ENCODE measurements at regions not wholly inside any gene's neighbourhood (a gene's known extent, or its start where the extent isn't known, plus 50 kb on each side); places are given as distances from the start of the nearest gene placed in this dataset.

DNA sequence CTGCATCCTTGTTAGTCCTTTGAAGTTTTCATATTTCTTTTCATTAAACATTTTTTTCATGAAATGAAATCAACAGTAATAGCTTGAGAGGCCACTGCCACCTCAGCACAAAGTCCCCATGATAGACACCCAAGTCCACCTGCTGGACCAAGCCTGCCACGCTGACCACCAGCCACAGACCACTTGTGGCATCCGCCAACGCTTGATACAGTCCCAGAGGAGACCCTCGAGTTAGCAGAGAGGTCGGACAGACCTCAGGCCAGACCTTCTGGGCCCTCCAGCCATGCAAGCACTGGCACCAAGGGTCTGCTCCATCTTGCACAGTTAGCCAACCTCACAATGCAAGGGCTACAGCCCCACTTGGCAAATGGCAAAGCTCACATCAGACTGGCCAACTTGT is 91.8 kb upstream of the RTL6 start:
- no peak for DNase-seq

DNA sequence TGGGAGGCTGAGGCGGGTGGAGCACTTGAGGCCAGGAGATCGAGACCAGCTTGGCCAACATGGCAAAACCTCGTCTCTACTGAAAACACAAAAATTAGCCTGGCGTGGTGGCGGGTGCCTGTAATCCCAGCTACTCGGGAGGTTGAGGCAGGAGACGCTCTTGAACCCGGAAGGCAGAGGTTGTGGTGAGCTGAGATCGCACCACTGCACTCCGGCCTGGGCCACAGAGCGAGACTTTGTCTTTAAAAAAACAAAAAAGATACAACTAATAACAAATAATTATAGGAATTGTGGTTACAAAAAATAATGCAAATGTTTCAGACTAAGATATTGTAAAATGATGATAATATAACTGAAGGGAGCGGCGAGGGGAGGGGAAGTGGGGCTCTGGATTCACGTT is 90.3 kb upstream of the RTL6 start:
- DNase-seq = no peak

DNA sequence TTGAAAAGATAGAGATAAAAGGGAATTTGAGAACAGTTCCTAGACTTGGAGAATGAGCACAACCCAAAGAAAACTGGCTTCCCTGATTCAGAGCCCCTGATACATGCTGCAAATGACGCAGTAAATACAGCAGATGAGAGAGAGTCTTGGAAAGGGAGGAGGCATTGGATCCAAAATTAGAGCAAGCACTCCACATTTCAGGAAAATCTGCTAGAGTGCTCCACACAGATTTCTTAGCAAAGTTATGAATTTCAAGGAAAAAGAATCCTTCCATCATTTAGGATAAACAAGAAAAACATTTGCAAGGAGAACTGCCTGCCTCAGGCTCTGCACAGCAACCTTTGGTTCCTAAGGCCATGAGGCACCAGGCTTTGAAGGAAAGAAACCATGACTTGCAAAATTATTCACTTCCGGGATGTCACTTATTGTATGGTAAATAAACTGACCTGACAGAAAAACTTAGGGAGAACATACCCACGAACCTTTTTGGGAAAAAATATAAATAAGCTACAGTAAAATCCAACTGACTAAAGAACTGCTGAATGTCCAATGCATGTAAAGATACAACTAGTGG is 89.8 kb upstream of the RTL6 start:
- DNase-seq = no peak

DNA sequence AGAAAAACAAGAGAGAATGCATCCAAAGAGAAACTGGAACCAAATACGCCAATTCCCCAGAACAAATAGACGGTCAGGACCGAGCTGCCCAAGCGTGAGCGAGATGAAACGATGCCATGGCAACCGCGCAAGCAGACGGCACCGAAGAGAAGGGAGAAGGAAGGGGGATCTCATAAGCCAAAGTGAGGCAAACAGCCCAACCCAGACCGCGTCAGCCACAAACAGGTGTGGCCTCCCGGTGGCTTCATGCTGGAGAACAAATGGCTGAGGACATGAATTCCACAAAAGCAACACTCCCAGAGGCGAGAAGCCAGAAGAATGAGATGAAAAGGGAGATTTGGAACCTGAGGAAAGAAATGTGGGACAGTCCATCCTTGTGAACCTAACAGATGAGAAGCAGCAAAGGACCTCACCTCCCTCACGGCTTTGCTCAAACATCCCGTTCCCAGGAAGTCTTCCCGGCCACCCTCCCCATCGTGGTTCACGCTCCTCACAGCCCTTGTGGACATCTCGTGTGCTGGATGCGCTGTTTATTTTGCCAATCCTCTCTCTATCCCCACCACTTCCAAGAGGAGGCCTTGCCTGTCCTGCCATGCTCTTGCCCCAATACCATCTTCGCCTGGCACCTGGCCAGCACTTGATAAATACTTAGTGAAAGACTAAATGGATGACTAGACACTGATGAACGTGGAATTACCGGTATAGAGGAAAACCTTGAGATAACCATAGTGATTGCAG is 89.1 kb upstream of the RTL6 start:
- DNase-seq = no peak

DNA sequence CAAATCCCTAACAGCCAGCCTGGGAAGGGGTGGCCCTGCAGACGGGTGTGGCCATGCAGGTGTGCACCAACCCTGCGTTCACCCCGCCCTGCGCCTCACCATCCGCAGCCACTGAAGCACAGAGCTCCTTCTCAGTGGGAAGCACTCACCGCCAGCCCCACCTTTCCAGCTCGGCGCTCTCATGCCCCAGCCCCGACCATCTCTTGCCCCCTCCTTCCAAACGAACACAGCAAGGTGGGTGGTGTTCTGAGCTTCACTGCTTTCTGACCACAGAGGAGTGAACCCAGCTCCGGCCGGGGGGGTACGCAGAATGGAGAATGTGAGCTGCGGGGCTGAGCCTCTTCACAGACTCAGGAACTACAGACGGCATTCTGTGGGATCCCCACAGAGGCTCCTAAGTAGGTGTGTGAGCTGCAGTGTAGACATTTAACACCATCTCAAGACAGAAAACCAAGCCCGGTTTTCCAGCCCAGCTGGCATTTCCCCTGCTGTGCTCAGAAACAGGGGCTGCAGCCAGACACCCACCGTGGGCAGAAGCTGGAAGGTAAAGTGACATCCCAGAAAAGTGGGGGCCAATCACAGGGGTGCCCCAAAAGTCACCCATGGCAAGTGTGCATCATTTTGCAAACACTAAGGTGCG is 88.4 kb upstream of the RTL6 start:
- no peak for DNase-seq

DNA sequence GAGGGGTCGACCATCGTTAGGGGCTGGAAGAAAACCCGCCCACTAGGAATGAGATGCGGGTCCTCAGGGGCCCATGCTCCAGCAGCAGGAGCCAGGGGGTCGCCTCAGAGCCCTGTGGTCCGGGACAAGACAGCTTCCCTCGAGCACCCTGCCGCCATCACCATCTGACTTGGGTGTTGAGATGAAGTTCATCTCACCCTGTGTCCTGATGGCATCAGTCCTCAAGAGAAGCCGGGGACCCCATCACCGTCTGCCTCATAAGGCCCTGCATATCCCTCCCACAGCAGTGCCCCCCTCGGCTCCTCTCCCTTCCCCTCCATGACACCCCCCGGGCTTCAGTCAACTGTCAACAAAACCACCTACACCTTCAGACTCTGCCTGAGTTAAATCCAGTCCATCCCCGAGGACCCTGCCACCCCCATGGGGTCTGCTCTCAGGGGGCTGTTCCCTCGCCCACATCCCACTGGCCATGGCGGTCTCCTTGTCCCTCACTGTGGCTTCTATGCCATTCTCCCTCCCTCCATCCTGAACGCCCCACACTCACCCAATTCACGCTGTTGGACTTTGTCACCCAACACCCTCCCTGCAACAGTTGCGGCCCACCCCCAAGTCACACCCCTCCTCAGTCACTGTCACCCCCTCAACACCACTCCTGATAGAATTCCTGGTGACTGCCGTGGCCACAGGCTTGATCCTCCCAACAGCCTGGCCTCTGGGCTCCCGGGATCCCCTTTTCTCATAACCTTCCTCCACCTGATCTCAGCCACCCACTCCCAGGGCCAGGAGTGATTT is 87.7 kb upstream of the RTL6 start:
- DNase-seq = no peak

DNA sequence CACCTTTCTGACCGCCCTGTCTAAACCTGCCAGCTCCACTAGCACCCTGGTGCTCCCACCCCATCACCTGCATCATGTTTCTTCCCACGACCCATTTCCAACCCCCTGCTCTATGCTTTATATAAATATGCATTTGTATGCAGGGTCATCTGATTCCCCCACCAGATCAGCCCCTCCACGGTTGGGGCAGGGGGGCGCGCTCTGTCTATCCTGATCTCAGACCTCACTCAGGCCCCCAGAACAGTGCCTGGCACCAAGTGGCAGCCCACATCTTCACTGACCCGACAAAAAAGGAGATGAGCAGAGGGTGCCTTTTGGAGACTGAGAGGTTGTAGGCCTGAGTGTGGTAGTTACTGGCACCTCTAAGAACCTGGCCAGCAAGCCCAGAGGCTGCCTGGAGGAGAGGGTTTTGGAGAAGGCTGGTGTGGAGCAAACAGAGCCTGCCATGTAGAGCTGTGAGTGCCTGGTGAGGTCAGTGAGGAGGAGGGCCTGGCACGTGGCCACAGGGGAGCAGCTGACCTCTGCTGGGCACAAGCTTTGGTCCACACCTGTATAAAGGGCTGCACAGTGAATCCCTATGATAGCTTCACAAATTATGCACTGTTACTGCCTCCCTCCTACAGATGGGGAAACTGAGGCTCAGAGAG is 86.3 kb upstream of the RTL6 start:
- no peak for DNase-seq

DNA sequence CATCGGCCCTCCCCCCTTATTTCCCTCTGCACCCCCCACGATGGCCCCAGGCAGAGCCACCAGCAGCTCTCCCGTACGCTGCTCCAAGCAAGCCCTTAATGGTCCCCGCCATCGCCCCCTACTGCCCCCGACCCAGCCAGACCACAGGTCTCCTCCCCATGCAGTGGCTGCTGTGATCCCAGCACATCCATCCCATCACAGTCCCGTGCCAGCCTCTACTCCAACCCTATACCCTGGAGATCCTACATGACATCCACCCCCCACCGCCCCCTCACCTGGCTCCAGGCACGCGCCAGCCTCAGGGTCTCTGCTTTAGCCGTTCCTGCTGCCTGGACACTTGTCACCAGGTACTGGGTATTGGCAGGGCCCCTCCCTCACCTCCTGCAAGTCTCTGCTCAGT is 85.8 kb upstream of the RTL6 start:
- no peak for DNase-seq

DNA sequence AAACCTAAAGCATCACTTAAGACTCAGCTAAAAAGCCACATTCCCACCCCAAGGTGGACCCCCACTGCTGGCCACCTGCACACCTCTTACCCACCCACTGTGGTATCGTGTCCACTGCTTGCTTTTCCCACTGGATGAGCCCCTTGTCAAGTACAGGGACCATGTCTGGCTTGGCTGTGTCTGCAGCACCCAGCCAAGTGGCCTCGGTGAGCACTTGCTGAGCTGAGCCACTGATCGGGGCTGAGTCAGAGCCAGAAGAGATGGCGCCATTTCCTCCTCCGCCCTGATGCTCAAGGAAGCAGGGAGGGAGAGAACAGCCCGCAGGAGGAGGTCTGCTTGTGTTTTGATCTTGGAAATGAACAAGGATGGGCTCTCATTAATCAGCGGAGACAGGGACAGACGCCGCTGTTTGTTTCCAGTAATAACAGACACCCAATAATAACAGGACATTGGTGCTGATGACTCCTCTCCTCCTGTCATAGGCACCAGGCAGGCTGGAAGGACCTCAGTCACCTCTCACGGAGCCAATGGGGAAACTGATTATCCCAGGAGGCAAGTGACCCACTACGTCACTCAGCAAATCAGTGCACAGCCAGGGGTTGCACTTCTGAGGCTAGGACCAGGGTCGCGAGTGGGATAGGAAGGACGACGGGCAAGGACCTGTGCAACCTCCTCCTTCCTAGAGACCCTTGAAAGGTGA is 85.2 kb upstream of the RTL6 start:
- no peak for DNase-seq

DNA sequence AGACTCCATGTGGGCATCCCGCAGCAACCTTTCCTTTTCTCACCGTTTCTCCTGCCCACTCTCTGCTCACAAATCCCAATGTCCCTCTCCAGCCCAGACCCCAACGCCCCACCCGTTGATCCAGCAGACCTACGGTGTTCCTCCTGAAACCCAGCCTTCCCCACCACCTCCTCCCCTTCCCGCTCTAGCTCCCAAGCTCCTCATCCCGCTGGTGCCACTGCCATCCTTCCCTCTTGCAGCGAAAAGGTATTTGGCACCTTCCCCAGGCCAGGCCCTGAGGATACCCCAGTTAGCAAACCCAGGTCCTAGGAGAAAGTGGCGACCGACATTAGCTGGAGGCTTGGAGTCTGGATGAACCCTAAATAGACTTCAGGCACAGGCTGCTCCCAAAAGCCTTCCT is 84.0 kb upstream of the RTL6 start:
- no peak for DNase-seq

DNA sequence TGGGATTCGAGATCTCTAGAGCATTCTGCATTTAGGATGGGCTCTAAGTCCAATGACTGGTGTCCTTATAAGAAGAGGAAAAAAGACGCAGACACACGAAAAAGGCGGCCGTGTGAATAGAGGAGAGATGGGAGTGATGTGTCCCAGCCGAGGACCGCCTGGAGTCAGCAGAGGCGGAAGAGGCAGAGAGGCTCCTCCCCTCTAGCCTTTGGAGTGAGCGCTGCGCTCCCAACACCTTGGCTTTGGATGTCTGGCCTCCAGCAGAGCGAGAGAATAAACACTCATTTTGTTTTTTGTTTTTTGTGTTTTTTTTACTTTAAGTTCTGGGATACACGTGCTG is 83.0 kb upstream of the RTL6 start:
- no peak for DNase-seq

DNA sequence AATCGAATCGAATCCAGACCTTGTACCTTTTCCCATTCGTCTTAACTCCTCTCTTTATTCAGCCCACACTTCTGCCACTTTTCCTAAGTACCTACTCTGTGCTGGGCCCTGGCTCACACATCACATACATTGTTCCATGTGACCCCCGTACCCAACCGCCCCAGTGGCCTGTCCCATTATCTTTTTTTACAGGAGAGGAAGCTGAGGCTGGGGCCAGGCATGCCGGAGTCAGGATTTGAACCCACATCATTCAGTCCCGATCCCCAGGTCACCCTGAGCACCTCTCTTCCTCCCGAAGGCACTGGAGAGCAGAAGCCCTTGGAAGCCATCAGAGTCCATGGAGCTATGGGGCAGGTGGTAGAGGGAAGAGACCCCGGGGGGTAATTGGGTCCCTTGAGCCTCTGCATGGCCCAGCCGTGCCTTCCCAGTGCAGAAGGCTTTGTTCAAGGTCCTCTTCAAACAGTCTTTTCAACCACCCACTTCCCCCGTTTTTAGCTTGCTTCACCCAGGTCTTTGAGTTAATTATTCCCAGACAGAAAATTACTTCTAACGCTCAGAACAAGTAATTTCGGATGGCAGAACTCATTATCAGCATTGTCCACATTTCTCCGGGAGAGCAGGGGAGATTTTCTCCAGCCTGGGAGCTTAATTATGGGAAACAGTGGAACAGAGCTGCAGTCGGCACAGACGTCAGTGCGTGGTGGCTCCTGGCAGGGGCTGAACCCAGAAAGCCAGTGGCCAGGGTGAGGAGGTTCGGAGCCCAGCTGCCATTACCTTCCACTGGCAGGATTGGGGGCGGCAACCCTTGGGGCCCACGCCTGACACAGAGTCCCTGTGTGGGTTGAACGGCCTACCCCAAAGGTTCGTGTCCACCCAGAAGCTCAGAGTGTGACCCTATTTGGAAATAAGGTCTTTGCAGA is 82.4 kb upstream of the RTL6 start:
- no peak for DNase-seq

DNA sequence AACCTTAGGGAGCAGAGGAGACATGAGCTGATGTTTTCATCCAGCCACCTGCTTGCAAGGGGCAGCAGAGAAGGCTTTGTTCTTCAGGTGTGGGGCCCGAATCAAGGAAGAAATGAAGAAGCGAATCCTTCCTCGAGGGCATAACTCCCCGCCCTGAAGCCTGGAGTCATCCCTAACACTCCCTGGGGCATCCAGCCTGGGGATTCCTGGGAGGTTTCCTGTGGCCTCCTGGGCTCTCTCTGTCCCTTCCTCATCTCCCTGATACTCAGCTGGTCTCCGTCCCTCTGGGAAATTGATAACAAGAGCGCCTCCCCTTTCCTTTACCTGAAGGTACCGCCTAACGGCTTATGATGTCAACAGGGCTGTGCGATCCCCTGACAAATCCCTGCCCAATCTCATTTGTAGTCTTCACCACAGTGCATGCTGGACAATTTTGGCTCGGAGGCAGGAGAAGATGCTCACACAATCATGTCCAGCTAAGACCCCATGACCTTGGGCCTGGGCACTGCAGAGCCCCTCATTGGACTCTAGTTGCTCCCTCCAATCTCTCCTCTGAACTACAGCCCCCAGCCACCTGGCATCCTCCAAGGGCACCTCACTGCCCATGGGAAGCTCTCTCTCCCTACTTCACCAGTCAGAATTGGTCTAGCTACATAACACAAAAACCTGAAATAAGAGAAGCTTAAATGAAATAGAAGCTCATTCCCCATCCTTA is 80.6 kb upstream of the RTL6 start:
- DNase-seq = no peak

DNA sequence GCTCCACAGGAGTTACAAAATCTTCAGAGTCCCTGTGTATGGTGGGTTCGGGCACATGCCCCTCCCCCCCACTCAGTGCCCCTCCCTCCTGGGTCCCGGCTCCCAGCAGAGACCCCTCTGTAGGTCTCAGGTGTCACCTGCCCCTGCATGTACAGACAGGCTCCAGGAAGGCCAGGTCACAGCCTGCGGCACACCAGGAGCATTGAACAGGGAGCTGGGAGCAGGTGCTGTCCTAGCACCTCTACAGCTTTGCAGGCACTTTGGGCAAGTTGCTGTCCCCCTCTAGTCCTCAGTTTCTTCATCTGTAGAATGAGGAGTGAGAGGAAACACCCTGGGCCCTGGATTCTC is 80.1 kb upstream of the RTL6 start:
- no peak for DNase-seq

DNA sequence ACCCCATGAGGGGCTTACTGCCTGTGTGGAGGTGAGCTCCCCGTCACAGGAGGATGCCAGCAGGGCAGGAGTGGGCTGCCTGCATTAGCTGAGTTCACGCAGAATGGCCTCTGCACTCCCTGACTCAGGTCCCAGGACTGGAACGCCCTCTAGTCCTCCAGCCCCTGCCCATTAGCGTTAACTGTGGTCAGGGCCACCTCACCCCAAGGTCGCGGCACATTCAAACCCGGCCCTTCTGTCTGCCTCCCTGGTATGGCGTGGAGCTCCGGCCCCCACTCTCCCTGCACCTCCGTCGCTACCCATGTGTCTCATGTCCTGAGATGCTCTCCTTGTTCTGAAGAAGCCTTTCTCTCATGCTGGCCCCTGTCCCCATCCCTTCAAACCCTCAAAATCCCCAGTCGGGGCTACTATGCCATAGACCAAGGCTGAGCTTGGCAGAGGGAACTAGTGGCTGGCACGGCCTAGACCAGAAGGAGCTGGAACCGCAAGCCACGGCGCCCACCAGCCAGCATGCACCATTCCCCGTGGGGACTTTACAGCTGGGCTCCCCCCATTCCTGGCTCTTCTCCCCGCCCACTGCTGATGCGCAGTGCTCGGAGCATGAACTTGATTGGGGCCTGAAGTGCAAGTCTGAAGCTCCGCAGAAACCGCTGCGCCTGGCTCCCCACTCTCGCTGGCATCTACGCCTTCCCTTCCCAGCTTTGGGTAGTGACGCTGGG is 79.5 kb upstream of the RTL6 start:
- DNase-seq = no peak

DNA sequence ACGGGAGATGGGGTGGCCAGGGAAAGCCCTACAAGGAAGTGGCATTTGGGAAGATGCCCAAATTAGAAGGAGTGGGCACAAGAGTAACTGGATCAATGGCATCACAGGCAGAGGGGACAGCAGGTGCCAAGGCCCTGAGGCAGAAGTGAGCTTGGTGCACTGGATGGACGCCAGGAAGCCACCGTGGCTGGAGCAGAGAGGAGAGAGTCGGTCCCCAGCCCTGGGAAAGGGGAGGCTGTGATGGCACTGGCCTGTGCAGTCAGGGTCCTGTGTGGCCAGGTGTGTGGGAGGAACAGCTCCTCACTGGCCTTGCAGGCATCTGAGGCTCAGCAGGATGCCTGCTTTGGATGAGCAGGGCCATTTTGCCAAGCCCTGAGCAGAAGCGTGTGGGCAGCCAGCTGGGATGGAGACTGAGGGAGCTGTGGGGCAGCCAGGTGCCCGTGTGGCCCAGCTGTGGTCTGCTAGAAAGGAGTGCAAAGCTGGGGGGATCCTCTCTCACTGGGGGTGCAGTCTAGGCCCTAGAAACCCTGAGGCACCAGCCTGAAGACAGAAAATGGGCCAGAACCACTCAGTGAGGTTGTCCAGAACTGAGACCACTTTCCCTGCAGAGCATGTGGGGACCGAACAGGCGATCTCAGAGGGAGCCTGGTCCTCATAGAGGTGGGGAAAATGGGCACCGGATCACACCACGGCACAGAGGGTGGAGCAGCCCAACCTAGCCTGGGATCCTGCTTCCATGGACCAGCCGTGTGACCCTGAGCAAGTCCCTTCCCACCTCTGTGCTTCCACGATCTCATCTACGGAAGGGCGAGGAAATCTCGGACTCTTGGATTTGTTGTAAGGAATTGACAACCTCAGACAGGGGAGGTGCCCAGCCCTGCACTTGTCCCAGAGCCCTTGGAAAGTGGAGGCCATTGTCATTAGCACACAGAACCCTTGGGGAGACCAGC is 78.6 kb upstream of the RTL6 start:
- no peak for DNase-seq

DNA sequence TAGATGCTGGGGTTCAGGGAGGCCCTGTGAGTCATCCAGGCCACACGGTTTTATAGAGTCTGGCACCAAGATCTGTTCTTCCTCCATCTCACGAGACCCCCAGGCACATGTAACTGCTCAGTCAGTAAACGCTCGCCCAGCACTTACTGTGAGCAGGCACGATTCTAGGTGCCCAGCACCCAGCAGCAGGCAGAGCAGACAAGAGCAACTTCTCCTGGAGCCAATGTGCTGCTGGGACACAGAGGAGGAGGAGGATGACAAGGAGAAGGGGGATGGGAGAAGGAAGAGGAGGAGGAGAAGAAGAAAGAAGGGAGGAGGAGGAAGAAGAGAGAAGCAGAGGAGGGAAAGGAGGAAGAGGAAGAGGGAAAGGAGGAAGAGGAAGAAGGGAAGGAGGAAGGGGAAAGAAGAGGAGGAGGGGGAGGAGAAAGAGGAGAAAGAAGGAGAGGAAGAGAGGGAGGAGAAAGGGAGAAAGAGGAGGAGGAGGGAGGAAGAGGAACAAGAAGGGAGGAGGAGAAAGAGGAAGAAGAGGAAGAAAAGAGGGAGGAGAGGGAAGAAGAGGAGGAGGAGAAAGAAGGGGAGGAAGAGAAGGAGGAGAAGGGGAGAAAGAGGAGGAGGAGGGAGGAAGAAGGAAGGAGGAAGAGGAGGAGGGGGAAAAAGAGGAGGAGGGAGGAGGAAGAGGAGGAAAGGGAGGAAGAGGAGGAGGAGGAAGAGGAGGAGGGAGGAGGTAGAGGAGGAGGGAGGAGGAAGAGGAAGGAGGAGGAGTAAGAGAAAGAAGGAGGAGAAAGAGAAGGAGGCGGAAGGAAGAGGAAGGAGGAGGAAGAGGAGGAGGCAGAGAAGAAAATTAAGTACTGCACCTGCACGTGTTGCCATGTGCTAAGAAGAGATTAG is 77.6 kb upstream of the RTL6 start:
- DNase-seq = no peak

Measured in CD4-positive, alpha-beta T cell treated with Interleukin-10 for 1 hour (primary cell).